ENCODE measurements at regions not wholly inside any gene's neighbourhood (a gene's known extent, or its start where the extent isn't known, plus 50 kb on each side); places are given as distances from the start of the nearest gene placed in this dataset.

GRCh38 chr10:56258378-56258777, 102.7 kb downstream of the ZWINT start:
- TF ChIP-seq CTCF (IDR thresholded peaks at IDR 0.05; ENCODE audit: insufficient read depth, low read depth, low read length) = no peak
- no peak for TF ChIP-seq EZH2 (IDR thresholded peaks at IDR 0.05; ENCODE audit: insufficient read depth, low read length)

Measured in astrocyte (in vitro differentiated cells and primary cell).